Heart right ventricle (tissue), 16 donors: ENCODE measurements at regions not wholly inside any gene's neighbourhood (a gene's known extent, or its start where the extent isn't known, plus 50 kb on each side); places are given as distances from the start of the nearest gene placed in this dataset.
"Not testable (repeated sequence)": the region's sequence is repeated elsewhere in the genome, so short reads cannot be mapped to it uniquely, and the experiment has no call there.

Experiments used
- ATAC-seq, 8 donors: fragments of 200-7000 bp; cut with Tn5 transposase; one replicate each; pipeline ENCODE4 v1.9.1; 2020; ENCODE audit warnings: mild to moderate bottlenecking in 8 of 8, moderate library complexity in 8 of 8, moderate number of reproducible peaks in 1 of 8
- DNase-seq, 2 donors: peaks; one replicate each; pipeline ENCODE4 v3.0.0-alpha.2; 2020
- H3K27ac ChIP-seq, 10 donors: fragments of 200-600 bp; sonication (generic) in 2 of 10; one replicate each; pipeline versions ENCODE4 v1.5.0 to v1.8.0; 2020 to 2022; ENCODE audit warnings: mild to moderate bottlenecking in 3 of 10
- H3K27me3 ChIP-seq, 7 donors: fragments of 200-600 bp; one replicate each; pipeline ENCODE4 v1.8.0; 2021 to 2022; ENCODE audit warnings: mild to moderate bottlenecking in 2 of 7
- H3K36me3 ChIP-seq, 9 donors: fragments of 200-600 bp; sonication (generic) in 1 of 9; one replicate each; pipeline versions ENCODE4 v1.5.0 to v1.8.0; 2020 to 2022; ENCODE audit warnings: mild to moderate bottlenecking in 2 of 9
- H3K4me1 ChIP-seq, 9 donors: fragments of 200-600 bp; sonication (generic) in 1 of 9; one replicate each; pipeline versions ENCODE4 v1.5.0 to v1.8.0; 2020 to 2022; ENCODE audit warnings: mild to moderate bottlenecking in 4 of 9
- H3K4me3 ChIP-seq, 10 donors: fragments of 200-600 bp; sonication (generic) in 2 of 10; one replicate each; pipeline versions ENCODE4 v1.5.0 to v1.8.0; 2020 to 2022; ENCODE audit warnings: mild to moderate bottlenecking in 7 of 10, moderate library complexity in 2 of 10
- H3K9me3 ChIP-seq, 11 donors: fragments of 200-600 bp in 10 of 11; sonication (generic) in 2 of 11; one replicate each; pipeline versions ENCODE4 v1.5.0 to v1.8.0; 2013 to 2022; ENCODE audit warnings: mild to moderate bottlenecking in 2 of 11, control low read depth in 1 of 11, moderate library complexity in 1 of 11
- WGBS, 2 donors: extraction: QIAGEN DNeasy Blood & Tissue Kit; methylation state at CpG; one replicate each; pipeline ENCODE4 v1.1.7; 2013; ENCODE audit warnings: inconsistent platforms in 1 of 2; 5-methylcytosine and 5-hydroxymethylcytosine counted together
- intact Hi-C, 10 donors: fragments of 100-400 bp; cut with DNase I; formaldehyde crosslinking; loops; one replicate each; pipeline versions ENCODE4 v1.11.1 to v1.14.2; 2022
- TF ChIP-seq, protein P1 (sequence below), 9 donors: fragments of 200-600 bp; sonication (generic) in 2 of 9; IDR thresholded peaks; one replicate each; pipeline versions ENCODE4 v1.5.0 to v1.8.0; 2021 to 2022; ENCODE audit warnings: antibody characterized with exemption in 9 of 9, mild to moderate bottlenecking in 5 of 9, moderate library complexity in 1 of 9
- donor health status: Arrhythmogenic right ventricular cardiomyopathy.
- donor health status: ischemic (EF 13 %, LVEDD 7.1; RV severe dilation, severe dysfunction).
- donor health status: healthy with polysubstance abuse.
- donor health status: DM: no; HTN: yes; CAD: no.
- donor health status: DM: no; HTN: no; CAD: no.
- donor health status: ischemic (EF 25% LVEDD 6.9; RV normal size, moderate dysfunction).
- donor health status: ischemic (EF 25% LVEDD 5.7; RV mildly dilated, moderate dysfunction).
- donor health status: healthy.
- donor health status: DM: yes; HTN: yes; CAD: no.
- donor health status: Ischemic cardiomyopathy.
- donor health status: ischemic (EF 35%, LVEDD 5.7; RV mildly dilated, moderate dysfunction).
- donor health status: nonischemic (EF 11% LVEDD 7.7; RV severe dilation, severe dysfunction).
- donor health status: DM: yes; HTN: yes; CAD: no.
- donor health status: PGD.
- donor health status: ischemic (EF 29% LVEDD 5.4; RV normal size, mild dysfunction).
- donor health status: nonischemic (EF 23%, LVEDD 6.1; RV moderate dilation, normal function).

DNA sequence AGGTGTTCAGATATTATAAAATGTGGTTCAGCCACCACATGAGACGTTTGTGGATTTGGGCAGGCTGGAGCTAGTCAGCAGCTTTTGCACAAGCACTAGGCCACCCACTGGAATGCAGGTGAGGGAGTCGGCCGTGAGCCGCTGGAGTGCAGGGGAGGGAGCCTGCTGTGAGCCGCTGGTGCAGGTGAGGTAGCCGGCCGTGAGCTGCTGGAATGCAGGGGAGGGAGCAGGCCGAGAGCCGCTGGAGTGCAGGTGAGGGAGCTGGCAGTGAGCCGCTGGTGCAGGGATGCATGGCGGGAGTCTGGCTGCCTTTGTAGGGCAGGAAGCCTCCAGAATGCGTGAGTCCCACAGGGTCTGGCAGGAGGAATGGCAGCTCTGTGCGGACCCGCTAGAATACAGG lies 1907.6 kb upstream of the DEFB115 start:
- intact Hi-C loops: no loop called here

DNA sequence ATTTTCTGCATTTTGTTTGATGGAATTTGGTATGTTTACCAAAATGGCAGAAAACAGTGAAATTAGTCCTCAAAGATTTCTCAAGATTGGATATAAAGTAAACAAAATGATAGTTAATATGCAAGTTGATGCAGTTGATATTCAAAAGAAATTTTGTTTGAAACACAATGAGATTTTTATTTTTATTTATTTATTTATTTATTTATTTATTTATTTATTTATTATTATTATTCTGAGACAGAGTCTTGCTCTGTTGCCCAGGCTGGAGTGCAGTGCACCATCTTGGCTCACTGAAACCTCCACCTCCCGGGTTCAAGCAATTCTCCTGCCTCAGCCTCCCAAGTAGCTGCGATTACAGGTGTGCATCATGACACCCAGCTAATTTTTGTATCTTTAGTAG lies 1881.5 kb upstream of the DEFB115 start:
- DNase-seq, H3K27me3 ChIP-seq, H3K4me3 ChIP-seq, H3K27ac ChIP-seq, H3K36me3 ChIP-seq, ATAC-seq, H3K4me1 ChIP-seq, intact Hi-C loops: not testable (repeated sequence)
- peaks cover 0 to 39% (median 0%) of the 10 kb centered on the region in 11 donors for H3K9me3 ChIP-seq
- 41 to 44% methylated on average over 2 of the region's 2 CpGs for WGBS, 2 donors

More for the DNA sequence above, 1907.6 kb upstream of the DEFB115 start:
- no peaks in the 10 kb centered on the region for H3K36me3 ChIP-seq
- TF ChIP-seq, protein P1, sequence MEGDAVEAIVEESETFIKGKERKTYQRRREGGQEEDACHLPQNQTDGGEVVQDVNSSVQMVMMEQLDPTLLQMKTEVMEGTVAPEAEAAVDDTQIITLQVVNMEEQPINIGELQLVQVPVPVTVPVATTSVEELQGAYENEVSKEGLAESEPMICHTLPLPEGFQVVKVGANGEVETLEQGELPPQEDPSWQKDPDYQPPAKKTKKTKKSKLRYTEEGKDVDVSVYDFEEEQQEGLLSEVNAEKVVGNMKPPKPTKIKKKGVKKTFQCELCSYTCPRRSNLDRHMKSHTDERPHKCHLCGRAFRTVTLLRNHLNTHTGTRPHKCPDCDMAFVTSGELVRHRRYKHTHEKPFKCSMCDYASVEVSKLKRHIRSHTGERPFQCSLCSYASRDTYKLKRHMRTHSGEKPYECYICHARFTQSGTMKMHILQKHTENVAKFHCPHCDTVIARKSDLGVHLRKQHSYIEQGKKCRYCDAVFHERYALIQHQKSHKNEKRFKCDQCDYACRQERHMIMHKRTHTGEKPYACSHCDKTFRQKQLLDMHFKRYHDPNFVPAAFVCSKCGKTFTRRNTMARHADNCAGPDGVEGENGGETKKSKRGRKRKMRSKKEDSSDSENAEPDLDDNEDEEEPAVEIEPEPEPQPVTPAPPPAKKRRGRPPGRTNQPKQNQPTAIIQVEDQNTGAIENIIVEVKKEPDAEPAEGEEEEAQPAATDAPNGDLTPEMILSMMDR (IDR thresholded peaks at IDR 0.05): no peak
- WGBS, 2 donors: 72 to 76% methylated on average over 13 to 14 of the region's 14 CpGs
- no peaks in the 10 kb centered on the region for H3K27me3 ChIP-seq
- peaks cover 0 to 6% (median 0%) of the 10 kb centered on the region in 11 donors for H3K9me3 ChIP-seq
- no peak for ATAC-seq
- H3K4me3 ChIP-seq: no peak overlapping the region
- no peaks in the 10 kb centered on the region for H3K4me1 ChIP-seq
- no peak overlapping the region for H3K27ac ChIP-seq
- DNase-seq: no peak

- H3K4me1 ChIP-seq, H3K27ac ChIP-seq, ATAC-seq, H3K9me3 ChIP-seq, DNase-seq, H3K36me3 ChIP-seq, intact Hi-C loops, H3K4me3 ChIP-seq: not testable (repeated sequence)
- H3K27me3 ChIP-seq: peaks cover 0 to 14% (median 0%) of the 10 kb centered on the region in 7 donors
- 36 to 44% methylated on average over 8 to 9 of the region's 9 CpGs for WGBS, 2 donors
These were observed 1864.6 kb upstream of the DEFB115 start for GRCh38 chr20:29392853-29393252.

DNA sequence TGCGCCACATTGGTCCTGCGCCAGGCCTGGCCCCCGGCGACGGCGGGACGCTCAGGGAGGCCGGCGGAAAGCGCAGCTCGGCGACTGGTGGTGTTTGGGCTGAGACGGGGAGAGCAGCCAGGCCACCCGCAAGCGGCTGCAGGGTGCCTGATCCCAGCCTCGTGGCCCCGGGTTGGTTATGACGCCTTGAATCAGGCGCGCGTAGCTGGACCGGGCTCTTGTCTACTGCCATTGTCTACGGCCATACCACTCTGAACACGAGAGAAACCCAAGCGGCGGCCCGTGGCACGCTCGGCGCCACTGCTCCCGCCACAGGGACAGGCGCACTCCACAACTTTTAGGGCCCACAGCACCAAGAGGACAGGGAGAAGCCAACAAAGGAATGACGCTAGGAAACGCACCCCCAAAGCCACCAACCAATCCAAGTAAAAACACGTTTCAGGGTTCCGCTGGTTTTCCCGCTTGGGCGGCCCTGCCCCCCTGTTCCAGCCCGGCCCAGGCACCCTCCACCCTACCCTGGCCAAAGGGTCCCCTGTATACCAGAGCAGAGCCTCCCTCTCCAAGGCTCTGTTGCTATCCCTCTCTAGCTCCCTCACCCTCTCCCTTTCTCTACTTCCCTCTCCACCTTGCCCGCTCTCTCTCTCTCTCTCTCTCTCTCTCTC lies 1849.3 kb upstream of the DEFB115 start:
- intact Hi-C loops: no loop called here
- peaks cover 0 to 86% (median 37%) of the 10 kb centered on the region in 7 donors for H3K27me3 ChIP-seq
- 39 to 46% methylated on average over 27 to 40 of the region's 40 CpGs for WGBS, 2 donors

GRCh38 chr20:29408707-29409106 lies 1848.8 kb upstream of the DEFB115 start:
- intact Hi-C loops, H3K36me3 ChIP-seq, DNase-seq, H3K4me3 ChIP-seq, H3K4me1 ChIP-seq, ATAC-seq, H3K27ac ChIP-seq: not testable (repeated sequence)
- H3K9me3 ChIP-seq: peaks cover 0 to 13% (median 0%) of the 10 kb centered on the region in 11 donors
- H3K27me3 ChIP-seq: peaks cover 0 to 81% (median 37%) of the 10 kb centered on the region in 7 donors
- WGBS, 2 donors: 48 to 51% methylated on average over 17 of the region's 17 CpGs

More for the DNA sequence above, 1849.3 kb upstream of the DEFB115 start:
- Histone ChIP-seq H3K4me1 (no peaks in the 10 kb centered on the region), H3K27ac (no peak overlapping the region), H3K9me3 (peaks cover 0 to 13% (median 0%) of the 10 kb centered on the region in 11 donors), H3K36me3 (no peaks in the 10 kb centered on the region), H3K4me3 (no peak overlapping the region)
- ATAC-seq (peak in 2 of 8 donors; percentile 25 to 47), DNase-seq (no peak)
- TF ChIP-seq, protein P1 (IDR thresholded peaks at IDR 0.05): no peak

DNA sequence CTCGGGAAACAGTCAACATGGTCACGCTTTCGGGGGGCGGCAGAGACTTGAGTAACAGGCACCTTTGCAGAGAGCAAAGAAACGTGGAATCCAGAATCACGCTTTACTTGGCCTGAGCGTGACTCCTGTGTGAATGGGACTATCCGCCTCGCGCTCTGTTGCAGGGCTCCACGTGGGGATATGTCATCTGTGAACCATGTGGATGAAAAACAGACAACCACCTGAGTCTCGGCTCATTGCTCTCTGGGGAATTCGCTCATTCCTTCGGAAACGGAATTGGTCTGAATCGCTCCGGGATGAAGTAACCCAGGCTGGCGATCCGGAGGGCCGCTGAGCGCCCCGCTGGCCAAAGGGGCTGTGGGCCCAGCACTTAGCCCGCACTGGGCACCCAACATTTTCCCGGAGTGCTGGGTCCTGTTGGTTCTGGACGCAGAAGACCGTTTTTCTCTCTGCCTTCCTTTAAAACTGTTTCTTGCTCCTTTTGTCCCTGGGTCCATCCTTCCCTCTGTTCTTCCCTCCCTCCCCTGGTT lies 1848.2 kb upstream of the DEFB115 start:
- WGBS, 2 donors: 45 to 46% methylated on average over 26 of the region's 26 CpGs
- intact Hi-C loops, H3K4me1 ChIP-seq, H3K36me3 ChIP-seq, ATAC-seq, H3K4me3 ChIP-seq, H3K27ac ChIP-seq, DNase-seq: not testable (repeated sequence)
- H3K27me3 ChIP-seq: peaks cover 0 to 79% (median 37%) of the 10 kb centered on the region in 7 donors
- peaks cover 0 to 13% (median 0%) of the 10 kb centered on the region in 11 donors for H3K9me3 ChIP-seq
